Muscle of leg (tissue), 3 donors: ENCODE measurements at regions not wholly inside any gene's neighbourhood (a gene's known extent, or its start where the extent isn't known, plus 50 kb on each side); places are given as distances from the start of the nearest gene placed in this dataset.
"Not testable (repeated sequence)": the region's sequence is repeated elsewhere in the genome, so short reads cannot be mapped to it uniquely, and the experiment has no call there.

ENCODE experiments used
- DNase-seq: peaks from one replicate; pipeline ENCODE4 v3.0.0; 2013
- H3K27ac ChIP-seq: one replicate; pipeline ENCODE4 v1.5.1; 2013; ENCODE audit warnings: mild to moderate bottlenecking, low read length, control low read depth
- H3K27me3 ChIP-seq: one replicate; pipeline ENCODE4 v1.6.1; 2013; ENCODE audit warnings: low read length; ENCODE audit not compliant: control insufficient read depth, insufficient read depth
- H3K36me3 ChIP-seq: one replicate; pipeline ENCODE4 v1.6.1; 2013; ENCODE audit warnings: low read length; ENCODE audit not compliant: control insufficient read depth, insufficient read depth
- H3K4me1 ChIP-seq: one replicate; pipeline ENCODE4 v1.6.1; 2013; ENCODE audit warnings: low read length; ENCODE audit not compliant: control insufficient read depth, insufficient read depth
- H3K4me3 ChIP-seq: one replicate; pipeline ENCODE4 v1.5.1; 2013; ENCODE audit warnings: low read length, control low read depth
- H3K9me3 ChIP-seq: replicated peaks from 2 replicates; pipeline ENCODE4 v1.6.1; 2013; ENCODE audit warnings: low read depth, low read length; ENCODE audit not compliant: control insufficient read depth
- WGBS: methylation state at CpG from one replicate; pipeline ENCODE4 v1.1.5; 2013; ENCODE audit warnings: missing lambda C conversion rate; ENCODE audit not compliant: insufficient coverage; 5-methylcytosine and 5-hydroxymethylcytosine counted together

GRCh38 chr5:92177926-92178487, 794.9 kb upstream of the ARRDC3 start:
- no CpG with 5 or more reads among the region's 1 CpG for WGBS
- H3K4me1 ChIP-seq, result no peaks in the 10 kb centered on the region

GRCh38 chr5:92163906-92164305, 780.8 kb upstream of the ARRDC3 start:
- H3K27me3 ChIP-seq, result no peaks in the 10 kb centered on the region
- no peak for DNase-seq
- H3K27ac ChIP-seq, result no peak overlapping the region
- H3K4me3 ChIP-seq, result no peak overlapping the region
- WGBS, result no CpG with 5 or more reads among the region's 2 CpGs
- no peaks in the 10 kb centered on the region for H3K36me3 ChIP-seq
- H3K9me3 ChIP-seq, result peaks cover 2% of the 10 kb centered on the region
- no peaks in the 10 kb centered on the region for H3K4me1 ChIP-seq

More at GRCh38 chr5:92177926-92178487, 794.9 kb upstream of the ARRDC3 start:
- no peaks in the 10 kb centered on the region for H3K36me3 ChIP-seq
- H3K27me3 ChIP-seq, result no peaks in the 10 kb centered on the region
- no peak overlapping the region for H3K4me3 ChIP-seq
- no peaks in the 10 kb centered on the region for H3K9me3 ChIP-seq
- DNase-seq, result no peak
- H3K27ac ChIP-seq, result no peak overlapping the region

- H3K27me3 ChIP-seq, result no peaks in the 10 kb centered on the region
- no peaks in the 10 kb centered on the region for H3K36me3 ChIP-seq
- no peak for DNase-seq
- no peaks in the 10 kb centered on the region for H3K4me1 ChIP-seq
- no peak overlapping the region for H3K27ac ChIP-seq
- no peaks in the 10 kb centered on the region for H3K9me3 ChIP-seq
- H3K4me3 ChIP-seq, result no peak overlapping the region
- 20% methylated on average over 1 of the region's 2 CpGs for WGBS
These were observed 764.7 kb upstream of the ARRDC3 start for GRCh38 chr5:92147798-92148197.

- H3K4me1 ChIP-seq, result no peaks in the 10 kb centered on the region
- no peaks in the 10 kb centered on the region for H3K36me3 ChIP-seq
- H3K9me3 ChIP-seq, result no peaks in the 10 kb centered on the region
- no CpG with 5 or more reads among the region's 3 CpGs for WGBS
- DNase-seq, result no peak
- no peak overlapping the region for H3K27ac ChIP-seq
- H3K27me3 ChIP-seq, result no peaks in the 10 kb centered on the region
- H3K4me3 ChIP-seq, result no peak overlapping the region
These were observed 764.1 kb upstream of the ARRDC3 start for GRCh38 chr5:92147266-92147665.

GRCh38 chr5:92145852-92146251, 762.7 kb upstream of the ARRDC3 start:
- WGBS, result no CpG with 5 or more reads among the region's 3 CpGs
- H3K36me3 ChIP-seq, result no peaks in the 10 kb centered on the region
- no peaks in the 10 kb centered on the region for H3K4me1 ChIP-seq
- H3K27me3 ChIP-seq, result no peaks in the 10 kb centered on the region
- no peak overlapping the region for H3K27ac ChIP-seq
- DNase-seq, result no peak
- no peak overlapping the region for H3K4me3 ChIP-seq
- H3K9me3 ChIP-seq, result no peaks in the 10 kb centered on the region

- Histone ChIP-seq H3K27me3 (no peaks in the 10 kb centered on the region), H3K36me3 (no peaks in the 10 kb centered on the region), H3K4me3 (no peak overlapping the region), H3K4me1 (no peaks in the 10 kb centered on the region), H3K9me3 (no peaks in the 10 kb centered on the region), H3K27ac (no peak overlapping the region)
- DNase-seq, result no peak
- 17% methylated on average over 1 of the region's 3 CpGs for WGBS
These were observed 761.7 kb upstream of the ARRDC3 start for GRCh38 chr5:92144824-92145223.

- H3K27me3 ChIP-seq, H3K9me3 ChIP-seq, H3K4me3 ChIP-seq, H3K27ac ChIP-seq, H3K4me1 ChIP-seq, DNase-seq, H3K36me3 ChIP-seq: not testable (repeated sequence)
- no CpG with 5 or more reads among the region's 5 CpGs for WGBS
These were observed 749.3 kb upstream of the ARRDC3 start for GRCh38 chr5:92132294-92132908.

- WGBS, result no CpG with 5 or more reads among the region's 1 CpG
- Histone ChIP-seq H3K4me3 (no peak overlapping the region), H3K9me3 (no peaks in the 10 kb centered on the region), H3K4me1 (no peaks in the 10 kb centered on the region), H3K36me3 (no peaks in the 10 kb centered on the region), H3K27me3 (no peaks in the 10 kb centered on the region), H3K27ac (no peak overlapping the region)
- DNase-seq, result no peak
These were observed 743.1 kb upstream of the ARRDC3 start for GRCh38 chr5:92126182-92126581.

GRCh38 chr5:92119110-92119509, 736.0 kb upstream of the ARRDC3 start:
- WGBS, result no CpG with 5 or more reads among the region's 1 CpG
- Histone ChIP-seq H3K9me3 (no peaks in the 10 kb centered on the region), H3K4me3 (no peak overlapping the region), H3K4me1 (no peaks in the 10 kb centered on the region), H3K27me3 (no peaks in the 10 kb centered on the region), H3K36me3 (no peaks in the 10 kb centered on the region), H3K27ac (no peak overlapping the region)
- no peak for DNase-seq

- no CpG with 5 or more reads among the region's 1 CpG for WGBS
- Histone ChIP-seq H3K4me3 (no peak overlapping the region), H3K27ac (no peak overlapping the region), H3K4me1 (no peaks in the 10 kb centered on the region), H3K36me3 (no peaks in the 10 kb centered on the region), H3K27me3 (no peaks in the 10 kb centered on the region), H3K9me3 (no peaks in the 10 kb centered on the region)
- no peak for DNase-seq
These were observed 723.7 kb upstream of the ARRDC3 start for GRCh38 chr5:92106808-92107207.

GRCh38 chr5:92104126-92104525, 721.0 kb upstream of the ARRDC3 start:
- H3K27ac ChIP-seq, result no peak overlapping the region
- H3K9me3 ChIP-seq, result no peaks in the 10 kb centered on the region
- no peaks in the 10 kb centered on the region for H3K4me1 ChIP-seq
- DNase-seq, result no peak
- H3K36me3 ChIP-seq, result no peaks in the 10 kb centered on the region
- H3K27me3 ChIP-seq, result no peaks in the 10 kb centered on the region
- no peak overlapping the region for H3K4me3 ChIP-seq
